ENCODE measurements at regions not wholly inside any gene's neighbourhood (a gene's known extent, or its start where the extent isn't known, plus 50 kb on each side); places are given as distances from the start of the nearest gene placed in this dataset.

GRCh38 chr2:160630801-160631590 lies 137.4 kb upstream of the RBMS1 start:
- Histone ChIP-seq H3K36me3 (ENCODE audit: insufficient read depth, low read length) (no peaks in the 10 kb centered on the region), H3K27me3 (ENCODE audit: control insufficient read depth in 1 of 2, insufficient read depth in 2 of 2, low read length in 2 of 2) (no peaks in the 10 kb centered on the region), H3K9me3 (ENCODE audit: control insufficient read depth in 1 of 2, insufficient read depth in 1 of 2, low read length in 2 of 2) (peaks cover 0 to 13% of the 10 kb centered on the region in 2 experiments), H3K4me1 (ENCODE audit: insufficient read depth, low read length) (no peaks in the 10 kb centered on the region), H3K4me3 (ENCODE audit: low read length) (no peak overlapping the region), H3K27ac (ENCODE audit: low read depth in 1 of 2, low read length in 2 of 2) (no peak overlapping the region)
- ChIA-PET CTCF (interaction anchor here (0.6 kb wide), 1 partner anchor 31 kb away, joined by 3 read pairs; no protein-coding TSS in a partner anchor), POLR2A (no interaction called here)
- Mint-ChIP-seq H3K27ac (no peak overlapping the region), H3K4me3 (no peak overlapping the region), H3K36me3 (ENCODE audit: low read depth) (no peaks in the 10 kb centered on the region), H3K9me3 (peaks cover 4% of the 10 kb centered on the region), H3K27me3 (no peaks in the 10 kb centered on the region), H3K4me1 (ENCODE audit: low read depth) (peaks cover 12% of the 10 kb centered on the region)
- no peak for TF ChIP-seq CTCF (IDR thresholded peaks at IDR 0.05)
- no peak for DNase-seq
- ATAC-seq (ENCODE audit: poor library complexity) = no peak
- intact Hi-C loops (cut with DNase I, micrococcal nuclease) = no loop called here

- Histone ChIP-seq H3K36me3 (ENCODE audit: insufficient read depth, low read length) (no peaks in the 10 kb centered on the region), H3K9me3 (ENCODE audit: control insufficient read depth in 1 of 2, insufficient read depth in 1 of 2, low read length in 2 of 2) (peaks cover 0 to 13% of the 10 kb centered on the region in 2 experiments), H3K27ac (ENCODE audit: low read depth in 1 of 2, low read length in 2 of 2) (no peak overlapping the region), H3K4me3 (ENCODE audit: low read length) (no peak overlapping the region), H3K4me1 (ENCODE audit: insufficient read depth, low read length) (no peaks in the 10 kb centered on the region), H3K27me3 (ENCODE audit: control insufficient read depth in 1 of 2, insufficient read depth in 2 of 2, low read length in 2 of 2) (no peaks in the 10 kb centered on the region)
- TF ChIP-seq CTCF (IDR thresholded peaks at IDR 0.05) = no peak
- ChIA-PET CTCF (no interaction called here), POLR2A (no interaction called here)
- DNase-seq = no peak
- Mint-ChIP-seq H3K4me3 (no peak overlapping the region), H3K36me3 (ENCODE audit: low read depth) (no peaks in the 10 kb centered on the region), H3K9me3 (no peaks in the 10 kb centered on the region), H3K27ac (no peak overlapping the region), H3K4me1 (ENCODE audit: low read depth) (peaks cover 12% of the 10 kb centered on the region), H3K27me3 (no peaks in the 10 kb centered on the region)
- intact Hi-C loops (cut with DNase I, micrococcal nuclease) = no loop called here
- no peak for ATAC-seq (ENCODE audit: poor library complexity)
These were observed 138.7 kb upstream of the RBMS1 start for GRCh38 chr2:160632084-160632975.

- Mint-ChIP-seq H3K27me3 (no peaks in the 10 kb centered on the region), H3K4me1 (ENCODE audit: low read depth) (peaks cover 12% of the 10 kb centered on the region), H3K9me3 (peaks cover 9% of the 10 kb centered on the region), H3K36me3 (ENCODE audit: low read depth) (peaks cover 5% of the 10 kb centered on the region), H3K27ac (no peak overlapping the region), H3K4me3 (no peak overlapping the region)
- intact Hi-C loops (cut with DNase I, micrococcal nuclease) = no loop called here
- CTCF ChIA-PET = no interaction called here
- Histone ChIP-seq H3K36me3 (ENCODE audit: insufficient read depth, low read length) (no peaks in the 10 kb centered on the region), H3K9me3 (ENCODE audit: control insufficient read depth in 1 of 2, insufficient read depth in 1 of 2, low read length in 2 of 2) (peaks cover 3 to 8% of the 10 kb centered on the region in 2 experiments), H3K4me1 (ENCODE audit: insufficient read depth, low read length) (no peaks in the 10 kb centered on the region), H3K27me3 (ENCODE audit: control insufficient read depth in 1 of 2, insufficient read depth in 2 of 2, low read length in 2 of 2) (no peaks in the 10 kb centered on the region), H3K4me3 (ENCODE audit: low read length) (no peak overlapping the region), H3K27ac (ENCODE audit: low read depth in 1 of 2, low read length in 2 of 2) (no peak overlapping the region)
- DNase-seq (no peak), ATAC-seq (ENCODE audit: poor library complexity) (no peak)
- POLR2A ChIA-PET = no interaction called here
- no peak for TF ChIP-seq CTCF (IDR thresholded peaks at IDR 0.05)
These were observed 140.8 kb upstream of the RBMS1 start for GRCh38 chr2:160634436-160634835.
